Mesothelial cell of epicardium (in vitro differentiated cells): ENCODE measurements at regions not wholly inside any gene's neighbourhood (a gene's known extent, or its start where the extent isn't known, plus 50 kb on each side); places are given as distances from the start of the nearest gene placed in this dataset.

ENCODE experiments used
- DNase-seq, 2 experiments: peaks; one replicate each; pipeline ENCODE4 v3.0.0; 2021; ENCODE audit warnings: low spot score in 2 of 2; ENCODE audit not compliant: unreplicated experiment in 2 of 2
- H3K27ac Mint-ChIP-seq: 2 replicates; pipeline ENCODE4 v1.8.0; 2021; ENCODE audit warnings: mixed read lengths
- H3K27me3 Mint-ChIP-seq: 2 replicates; pipeline ENCODE4 v1.8.0; 2021; ENCODE audit warnings: low read depth, mixed read lengths
- H3K36me3 Mint-ChIP-seq: 2 replicates; pipeline ENCODE4 v1.8.0; 2021; ENCODE audit warnings: mixed read lengths
- H3K4me1 Mint-ChIP-seq: 2 replicates; pipeline ENCODE4 v1.8.0; 2021; ENCODE audit warnings: mixed read lengths
- H3K4me3 Mint-ChIP-seq: 2 replicates; pipeline ENCODE4 v1.8.0; 2021; ENCODE audit warnings: mild to moderate bottlenecking, moderate library complexity, mixed read lengths
- H3K9me3 Mint-ChIP-seq: 2 replicates; pipeline ENCODE4 v1.8.0; 2021; ENCODE audit warnings: mixed read lengths
- CTCF ChIP-seq: fragments of 200-600 bp; sonication (generic); IDR thresholded peaks from one replicate; pipeline ENCODE4 v1.5.0; 2021; ENCODE audit warnings: antibody characterized with exemption; ENCODE audit not compliant: unreplicated experiment

- H3K4me1 Mint-ChIP-seq: peaks cover 49% of the 10 kb centered on the region
- H3K36me3 Mint-ChIP-seq: no peaks in the 10 kb centered on the region
- H3K27ac Mint-ChIP-seq: peak overlapping the region; percentile 84
- no peaks in the 10 kb centered on the region for H3K9me3 Mint-ChIP-seq
- no peak overlapping the region for H3K4me3 Mint-ChIP-seq
- no peaks in the 10 kb centered on the region for H3K27me3 Mint-ChIP-seq
- TF ChIP-seq CTCF: no peak
- DNase-seq: no peak
Measured at GRCh38 chr5:81856948-81857928, 106.3 kb upstream of the SSBP2 start.

- H3K4me3 Mint-ChIP-seq: no peak overlapping the region
- no peak for DNase-seq
- TF ChIP-seq CTCF: no peak
- peak overlapping the region; percentile 44 for H3K27ac Mint-ChIP-seq
- H3K9me3 Mint-ChIP-seq: no peaks in the 10 kb centered on the region
- H3K4me1 Mint-ChIP-seq: peaks cover 64% of the 10 kb centered on the region
- H3K36me3 Mint-ChIP-seq: no peaks in the 10 kb centered on the region
- H3K27me3 Mint-ChIP-seq: no peaks in the 10 kb centered on the region
Measured at GRCh38 chr5:81855591-81855990, 104.7 kb upstream of the SSBP2 start.

GRCh38 chr5:81854915-81855314 lies 104.0 kb upstream of the SSBP2 start:
- no peak for DNase-seq
- Mint-ChIP-seq H3K9me3 (no peaks in the 10 kb centered on the region), H3K27me3 (no peaks in the 10 kb centered on the region), H3K4me3 (no peak overlapping the region), H3K27ac (peak overlapping the region; percentile 6), H3K4me1 (peaks cover 71% of the 10 kb centered on the region), H3K36me3 (no peaks in the 10 kb centered on the region)
- TF ChIP-seq CTCF: no peak

- DNase-seq: no peak
- no peak overlapping the region for H3K4me3 Mint-ChIP-seq
- H3K4me1 Mint-ChIP-seq: peaks cover 75% of the 10 kb centered on the region
- peak overlapping the region; percentile 6 for H3K27ac Mint-ChIP-seq
- no peaks in the 10 kb centered on the region for H3K9me3 Mint-ChIP-seq
- no peaks in the 10 kb centered on the region for H3K36me3 Mint-ChIP-seq
- no peaks in the 10 kb centered on the region for H3K27me3 Mint-ChIP-seq
- TF ChIP-seq CTCF: no peak
Measured at GRCh38 chr5:81854485-81854884, 103.6 kb upstream of the SSBP2 start.

GRCh38 chr5:81853030-81853357 lies 102.1 kb upstream of the SSBP2 start:
- H3K4me1 Mint-ChIP-seq: peaks cover 88% of the 10 kb centered on the region
- H3K27ac Mint-ChIP-seq: peak overlapping the region; percentile 96
- H3K9me3 Mint-ChIP-seq: no peaks in the 10 kb centered on the region
- H3K4me3 Mint-ChIP-seq: peak overlapping the region; percentile 71
- no peaks in the 10 kb centered on the region for H3K36me3 Mint-ChIP-seq
- no peak for DNase-seq
- no peaks in the 10 kb centered on the region for H3K27me3 Mint-ChIP-seq
- TF ChIP-seq CTCF: no peak
